ES-I3 (cell line): ENCODE measurements at regions not wholly inside any gene's neighbourhood (a gene's known extent, or its start where the extent isn't known, plus 50 kb on each side); places are given as distances from the start of the nearest gene placed in this dataset.
"Not testable (repeated sequence)": the region's sequence is repeated elsewhere in the genome, so short reads cannot be mapped to it uniquely, and the experiment has no call there.

ENCODE experiments used
- H3K36me3 ChIP-seq: 2 replicates; pipeline ENCODE4 v1.6.1; 2013; ENCODE audit warnings: mild to moderate bottlenecking, low read length, control low read depth, moderate library complexity; ENCODE audit not compliant: insufficient read depth
- H3K4me1 ChIP-seq: 2 replicates; pipeline ENCODE4 v1.6.1; 2013; ENCODE audit warnings: mild to moderate bottlenecking, control low read depth, low read length; ENCODE audit not compliant: insufficient read depth
- H3K9ac ChIP-seq: 2 replicates; pipeline ENCODE4 v1.6.1; 2013; ENCODE audit warnings: low read depth, mild to moderate bottlenecking, low read length, moderate library complexity
- H3K9me3 ChIP-seq: 2 replicates; pipeline ENCODE4 v1.6.1; 2013; ENCODE audit warnings: mild to moderate bottlenecking, low read length, moderate library complexity; ENCODE audit not compliant: control insufficient read depth, insufficient read depth

GRCh38 chr3:175951047-175951694 is 1092.0 kb downstream of the NAALADL2 start:
- Histone ChIP-seq H3K9ac (no peak overlapping the region), H3K36me3 (no peaks in the 10 kb centered on the region), H3K9me3 (no peaks in the 10 kb centered on the region; the same call in 1 of the 2 replicates), H3K4me1 (peaks cover 8% of the 10 kb centered on the region; the same call in 1 of the 2 replicates)

- Histone ChIP-seq H3K4me1 (peaks cover 8% of the 10 kb centered on the region; the same call in 1 of the 2 replicates), H3K9me3 (peaks cover 2% of the 10 kb centered on the region; the same call in 1 of the 2 replicates), H3K36me3 (no peaks in the 10 kb centered on the region), H3K9ac (no peak overlapping the region)
These were observed 1088.9 kb downstream of the NAALADL2 start for GRCh38 chr3:175948041-175948440.

GRCh38 chr3:175941352-175941751 is 1082.2 kb downstream of the NAALADL2 start:
- no peaks in the 10 kb centered on the region for H3K36me3 ChIP-seq
- 0 out of 2 replicates have a peak, but pooled peaks cover 3% of the 10 kb centered on the region for H3K4me1 ChIP-seq
- peaks cover 8% of the 10 kb centered on the region for H3K9me3 ChIP-seq
- H3K9ac ChIP-seq, result no peak overlapping the region

GRCh38 chr3:175940881-175941280 is 1081.7 kb downstream of the NAALADL2 start:
- H3K9me3 ChIP-seq, result peaks cover 12% of the 10 kb centered on the region
- H3K4me1 ChIP-seq, result 0 out of 2 replicates have a peak, but pooled peaks cover 3% of the 10 kb centered on the region
- H3K36me3 ChIP-seq, result no peaks in the 10 kb centered on the region
- no peak overlapping the region for H3K9ac ChIP-seq

GRCh38 chr3:175940243-175940642 is 1081.1 kb downstream of the NAALADL2 start:
- Histone ChIP-seq H3K9me3 (peaks cover 14% of the 10 kb centered on the region), H3K9ac (no peak overlapping the region), H3K4me1 (0 out of 2 replicates have a peak, but pooled peaks cover 3% of the 10 kb centered on the region), H3K36me3 (no peaks in the 10 kb centered on the region)

- not testable (repeated sequence) for H3K9ac ChIP-seq, H3K4me1 ChIP-seq, H3K36me3 ChIP-seq
- H3K9me3 ChIP-seq, result peaks cover 20% of the 10 kb centered on the region
These were observed 1078.2 kb downstream of the NAALADL2 start for GRCh38 chr3:175937367-175937766.

- Histone ChIP-seq H3K4me1 (no peaks in the 10 kb centered on the region), H3K9ac (no peak overlapping the region), H3K9me3 (peaks cover 20% of the 10 kb centered on the region), H3K36me3 (no peaks in the 10 kb centered on the region)
These were observed 1073.5 kb downstream of the NAALADL2 start for GRCh38 chr3:175932586-175932985.

GRCh38 chr3:175919133-175919532 is 1060.0 kb downstream of the NAALADL2 start:
- H3K4me1 ChIP-seq, result no peaks in the 10 kb centered on the region
- no peaks in the 10 kb centered on the region for H3K36me3 ChIP-seq
- peaks cover 16% of the 10 kb centered on the region for H3K9me3 ChIP-seq
- H3K9ac ChIP-seq, result no peak overlapping the region

GRCh38 chr3:175916191-175916934 is 1057.2 kb downstream of the NAALADL2 start:
- Histone ChIP-seq H3K36me3 (no peaks in the 10 kb centered on the region), H3K9ac (no peak overlapping the region), H3K4me1 (no peaks in the 10 kb centered on the region), H3K9me3 (peaks cover 13% of the 10 kb centered on the region; the same call in 1 of the 2 replicates)

GRCh38 chr3:175914785-175915184 is 1055.7 kb downstream of the NAALADL2 start:
- Histone ChIP-seq H3K9me3 (peaks cover 13% of the 10 kb centered on the region; the same call in 1 of the 2 replicates), H3K4me1 (no peaks in the 10 kb centered on the region), H3K9ac (no peak overlapping the region), H3K36me3 (no peaks in the 10 kb centered on the region)

GRCh38 chr3:175913286-175913685 is 1054.2 kb downstream of the NAALADL2 start:
- H3K36me3 ChIP-seq, result no peaks in the 10 kb centered on the region
- H3K9me3 ChIP-seq, result peaks cover 5% of the 10 kb centered on the region; the same call in 1 of the 2 replicates
- H3K4me1 ChIP-seq, result no peaks in the 10 kb centered on the region
- H3K9ac ChIP-seq, result no peak overlapping the region

- H3K4me1 ChIP-seq, result no peaks in the 10 kb centered on the region
- peaks cover 5% of the 10 kb centered on the region; the same call in 1 of the 2 replicates for H3K9me3 ChIP-seq
- no peaks in the 10 kb centered on the region for H3K36me3 ChIP-seq
- H3K9ac ChIP-seq, result no peak overlapping the region
These were observed 1052.8 kb downstream of the NAALADL2 start for GRCh38 chr3:175911937-175912336.

GRCh38 chr3:175902226-175902625 is 1043.1 kb downstream of the NAALADL2 start:
- Histone ChIP-seq H3K9ac (no peak overlapping the region), H3K36me3 (no peaks in the 10 kb centered on the region), H3K4me1 (peaks cover 8% of the 10 kb centered on the region), H3K9me3 (no peaks in the 10 kb centered on the region)

GRCh38 chr3:175898194-175898593 is 1039.1 kb downstream of the NAALADL2 start:
- H3K4me1 ChIP-seq, result peaks cover 8% of the 10 kb centered on the region
- H3K36me3 ChIP-seq, result no peaks in the 10 kb centered on the region
- H3K9ac ChIP-seq, result no peak overlapping the region
- 0 out of 2 replicates have a peak, but pooled peaks cover 3% of the 10 kb centered on the region for H3K9me3 ChIP-seq

GRCh38 chr3:175896655-175897054 is 1037.5 kb downstream of the NAALADL2 start:
- H3K9me3 ChIP-seq, result 0 out of 2 replicates have a peak, but pooled peaks cover 3% of the 10 kb centered on the region
- peaks cover 8% of the 10 kb centered on the region for H3K4me1 ChIP-seq
- no peak overlapping the region for H3K9ac ChIP-seq
- no peaks in the 10 kb centered on the region for H3K36me3 ChIP-seq
